H1 (cell line): ENCODE measurements at regions not wholly inside any gene's neighbourhood (a gene's known extent, or its start where the extent isn't known, plus 50 kb on each side); places are given as distances from the start of the nearest gene placed in this dataset.
A peak's percentile ranks its signal among the peaks of the same experiment; 100 is the strongest.

Source experiments
- CTCF ChIA-PET: fragments of 300-600 bp; sonication (Branson Sonifier 250); formaldehyde crosslinking; loops from one replicate; lab custom pipeline; 2021; ENCODE audit not compliant: partially characterized antibody; lab: Charles Lee
- POLR2A ChIA-PET: fragments of 300-600 bp; sonication (Branson Sonifier 250); formaldehyde crosslinking; loops from one replicate; lab custom pipeline; 2021; ENCODE audit warnings: inconsistent platforms; ENCODE audit not compliant: partially characterized antibody; lab: Charles Lee
- DNase-seq, 2 experiments: peaks; one replicate each; pipeline versions ENCODE4 v3.0.0 to v3.0.0-alpha.2; 2010 to 2022; ENCODE audit warnings: low spot score in 2 of 2, low read depth in 1 of 2, mixed read lengths in 1 of 2
- FAIRE-seq: peaks from 2 replicates; lab custom pipeline; 2011; peaks lifted over from hg19 to GRCh38; lab: Jason Lieb, UNC
- H2AFZ ChIP-seq: 2 replicates; pipeline ENCODE4 v1.8.1; 2012; ENCODE audit warnings: low read length, inconsistent platforms
- H2AK5ac ChIP-seq: 2 replicates; pipeline ENCODE4 v1.6.1; 2013; ENCODE audit warnings: low read depth, low read length
- H2BK120ac ChIP-seq: replicated peaks from 2 replicates; pipeline ENCODE3; 2013; ENCODE audit warnings: low read depth, low read length, inconsistent platforms
- H2BK12ac ChIP-seq: 2 replicates; pipeline ENCODE4 v1.6.1; 2013; ENCODE audit warnings: low read depth, low read length
- H2BK15ac ChIP-seq: 2 replicates; pipeline ENCODE4 v1.6.1; 2013; ENCODE audit warnings: low read length
- H2BK20ac ChIP-seq: 2 replicates; pipeline ENCODE4 v1.6.1; 2013; ENCODE audit warnings: low read length
- H2BK5ac ChIP-seq: 2 replicates; pipeline ENCODE4 v1.6.1; 2013; ENCODE audit warnings: low read depth, low read length
- H3K14ac ChIP-seq: 2 replicates; pipeline ENCODE4 v1.6.1; 2013; ENCODE audit warnings: inconsistent platforms; ENCODE audit not compliant: insufficient read length
- H3K18ac ChIP-seq: 2 replicates; pipeline ENCODE4 v1.6.1; 2013; ENCODE audit warnings: low read length; ENCODE audit errors: extremely low read depth
- H3K23ac ChIP-seq: 2 replicates; pipeline ENCODE4 v1.6.1; 2013; ENCODE audit warnings: inconsistent platforms; ENCODE audit not compliant: insufficient read length
- H3K23me2 ChIP-seq: 2 replicates; pipeline ENCODE4 v1.6.1; 2013; ENCODE audit warnings: low read depth, low read length
- H3K27ac ChIP-seq: 2 replicates; pipeline ENCODE4 v1.6.1; 2011; ENCODE audit warnings: low read depth, low read length, inconsistent platforms
- H3K27me3 ChIP-seq, 4 experiments: replicated peaks in 1 of 4; 1 replicate in 1 of 4; 2 replicates in 3 of 4; pipeline versions ENCODE4 v1.6.1 to v1.8.1; 2011 to 2013; ENCODE audit warnings: low read length in 3 of 4, mild to moderate bottlenecking in 3 of 4, inconsistent platforms in 2 of 4, mixed read lengths in 2 of 4, moderate library complexity in 1 of 4; ENCODE audit not compliant: control insufficient read depth in 3 of 4, insufficient read depth in 3 of 4; ENCODE audit errors: extremely low read depth in 1 of 4
- H3K36me3 ChIP-seq, 4 experiments: 2 replicates each; pipeline versions ENCODE4 v1.6.1 to v1.8.1; 2011 to 2013; ENCODE audit warnings: mild to moderate bottlenecking in 4 of 4, low read length in 3 of 4, moderate library complexity in 2 of 4, control low read depth in 1 of 4, inconsistent platforms in 1 of 4; ENCODE audit not compliant: insufficient read depth in 4 of 4, control insufficient read depth in 2 of 4
- H3K4ac ChIP-seq: replicated peaks from 2 replicates; pipeline ENCODE3; 2013; ENCODE audit warnings: low read length, low read depth, mixed read lengths, inconsistent platforms; ENCODE audit not compliant: insufficient read length
- H3K4me1 ChIP-seq, 4 experiments: replicated peaks in 1 of 4; 1 replicate in 1 of 4; 2 replicates in 3 of 4; pipeline versions ENCODE4 v1.6.1 to v1.8.1; 2011 to 2013; ENCODE audit warnings: low read length in 3 of 4, inconsistent platforms in 2 of 4, mixed read lengths in 1 of 4; ENCODE audit not compliant: insufficient read depth in 4 of 4, control insufficient read depth in 3 of 4
- H3K4me2 ChIP-seq, 2 experiments: 2 replicates each; pipeline versions ENCODE4 v1.6.1 to v1.8.1; 2011 to 2013; ENCODE audit warnings: low read depth in 2 of 2, low read length in 2 of 2, control low read depth in 1 of 2, inconsistent platforms in 1 of 2, mild to moderate bottlenecking in 1 of 2; ENCODE audit not compliant: insufficient read depth in 1 of 2
- H3K4me3 ChIP-seq, 4 experiments: fragments of 200-600, 300-600 bp in 1 of 4; sonication (generic), shearing (Covaris generic), sonication (Bioruptor Twin) in 1 of 4; 2 replicates each; pipeline versions ENCODE4 v1.5.1 to v1.8.1; 2011 to 2016; ENCODE audit warnings: low read length in 4 of 4, low read depth in 3 of 4, control low read depth in 2 of 4, inconsistent platforms in 2 of 4, mild to moderate bottlenecking in 2 of 4, mixed read lengths in 1 of 4, moderate library complexity in 1 of 4; ENCODE audit not compliant: insufficient read depth in 2 of 4; ENCODE audit errors: extremely low read depth in 1 of 4
- H3K56ac ChIP-seq: replicated peaks from 2 replicates; pipeline ENCODE3; 2013; ENCODE audit warnings: low read depth, mild to moderate bottlenecking, mixed read lengths, low read length, inconsistent platforms; ENCODE audit not compliant: insufficient read length
- H3K79me1 ChIP-seq: 2 replicates; pipeline ENCODE4 v1.6.1; 2013; ENCODE audit warnings: low read depth, low read length, control low read depth
- H3K79me2 ChIP-seq, 2 experiments: 2 replicates each; pipeline versions ENCODE4 v1.6.1 to v1.8.1; 2012 to 2013; ENCODE audit warnings: low read length in 2 of 2, mild to moderate bottlenecking in 2 of 2, inconsistent platforms in 1 of 2; ENCODE audit not compliant: insufficient read depth in 2 of 2, control insufficient read depth in 1 of 2
- H3K9ac ChIP-seq, 4 experiments: replicated peaks in 1 of 4; 1 replicate in 1 of 4; 2 replicates in 3 of 4; pipeline versions ENCODE4 v1.6.1 to v1.8.1; 2011 to 2013; ENCODE audit warnings: low read depth in 3 of 4, low read length in 3 of 4, control low read depth in 2 of 4, mild to moderate bottlenecking in 2 of 4, moderate library complexity in 2 of 4, inconsistent platforms in 1 of 4; ENCODE audit errors: extremely low read depth in 1 of 4
- H3K9me3 ChIP-seq, 2 experiments: 2 replicates each; pipeline versions ENCODE4 v1.6.1 to v1.8.1; 2012 to 2013; ENCODE audit warnings: mild to moderate bottlenecking in 2 of 2, moderate library complexity in 2 of 2, control low read depth in 1 of 2, inconsistent platforms in 1 of 2, low read depth in 1 of 2, low read length in 1 of 2, mixed read lengths in 1 of 2; ENCODE audit not compliant: insufficient read depth in 2 of 2
- H4K20me1 ChIP-seq, 2 experiments: replicated peaks in 1 of 2; 2 replicates each; pipeline versions ENCODE3 to v1.8.1; 2011 to 2013; ENCODE audit warnings: inconsistent platforms in 2 of 2, low read length in 2 of 2, mild to moderate bottlenecking in 1 of 2; ENCODE audit not compliant: insufficient read depth in 2 of 2, control insufficient read depth in 1 of 2
- H4K5ac ChIP-seq: 2 replicates; pipeline ENCODE4 v1.6.1; 2013; ENCODE audit warnings: low read length, low read depth, mixed read lengths, inconsistent platforms; ENCODE audit not compliant: insufficient read length
- H4K8ac ChIP-seq: 2 replicates; pipeline ENCODE4 v1.8.0; 2013; ENCODE audit warnings: mild to moderate bottlenecking, moderate library complexity, low read length, inconsistent platforms; ENCODE audit not compliant: insufficient read depth; ENCODE audit errors: extremely low read depth
- H4K91ac ChIP-seq: replicated peaks from 2 replicates; pipeline ENCODE3; 2013; ENCODE audit warnings: low read length, mixed read lengths, inconsistent platforms; ENCODE audit not compliant: insufficient read length
- CTBP2 ChIP-seq: IDR thresholded peaks from 2 replicates; pipeline ENCODE4 v1.7.0; 2011; ENCODE audit warnings: borderline replicate concordance, mild to moderate bottlenecking, moderate library complexity, mixed read lengths, low read length; ENCODE audit not compliant: insufficient read depth, insufficient read length
- RBBP5 ChIP-seq: IDR thresholded peaks from 2 replicates; pipeline ENCODE4 v1.7.1; 2012; ENCODE audit warnings: low read depth, mild to moderate bottlenecking, inconsistent platforms, low read length, moderate library complexity, borderline replicate concordance

DNA sequence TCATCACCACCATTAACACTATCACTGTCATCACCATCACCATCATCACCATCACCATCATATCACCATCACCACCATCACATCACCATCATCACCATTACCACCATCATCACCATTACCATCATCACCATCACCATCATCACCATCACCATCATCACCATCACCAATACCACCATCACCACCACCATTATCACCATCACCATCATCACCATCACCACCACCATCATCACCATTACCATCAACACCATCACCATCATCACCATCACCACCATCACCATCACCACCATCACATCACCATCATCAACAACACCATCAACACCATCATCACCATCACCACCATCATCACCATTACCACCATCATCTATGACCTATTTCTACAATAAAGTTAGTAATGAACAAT, 86.1 kb upstream of the PDE10A start:
- no peak overlapping the region for H2BK120ac ChIP-seq
- H3K4me3 ChIP-seq, result no peak overlapping the region
- H3K36me3 ChIP-seq, result no peaks in the 10 kb centered on the region
- no peak overlapping the region for H2BK15ac ChIP-seq
- H2BK5ac ChIP-seq, result no peak overlapping the region
- H2BK20ac ChIP-seq, result no peak overlapping the region
- no peak overlapping the region for H3K9ac ChIP-seq
- peak overlapping the region; percentile 18; the same call in 1 of the 2 replicates for H2AK5ac ChIP-seq
- no peak overlapping the region for H2BK12ac ChIP-seq
- peak overlapping the region; percentile 100 for H3K56ac ChIP-seq
- H3K79me2 ChIP-seq, result no peaks in the 10 kb centered on the region
- CTCF ChIA-PET, result no interaction called here
- H3K27me3 ChIP-seq, result no peaks in the 10 kb centered on the region
- H3K27ac ChIP-seq, result no peak overlapping the region
- H3K4me1 ChIP-seq, result no peaks in the 10 kb centered on the region
- H4K5ac ChIP-seq, result no peak overlapping the region
- no peaks in the 10 kb centered on the region for H3K79me1 ChIP-seq
- FAIRE-seq (no peak), DNase-seq (no peak)
- POLR2A ChIA-PET, result no interaction called here
- TF ChIP-seq RBBP5, result no peak
- no peak for TF ChIP-seq CTBP2
- peaks cover 5% of the 10 kb centered on the region; the same call in 1 of the 2 replicates for H3K23me2 ChIP-seq
- no peak overlapping the region for H3K18ac ChIP-seq
- H3K9me3 ChIP-seq, result peaks cover 0 to 3% of the 10 kb centered on the region in 2 experiments; a peak in 1 of 4 replicates
- no peak overlapping the region for H3K4ac ChIP-seq
- H2AFZ ChIP-seq, result no peak overlapping the region
- no peak overlapping the region for H4K8ac ChIP-seq
- H3K4me2 ChIP-seq, result no peak overlapping the region
- H3K23ac ChIP-seq, result no peak overlapping the region
- H4K20me1 ChIP-seq, result peaks cover 0 to 2% of the 10 kb centered on the region in 2 experiments
- H4K91ac ChIP-seq, result no peak overlapping the region
- no peak overlapping the region for H3K14ac ChIP-seq
